Panc1 (cell line): ENCODE measurements at regions not wholly inside any gene's neighbourhood (a gene's known extent, or its start where the extent isn't known, plus 50 kb on each side); places are given as distances from the start of the nearest gene placed in this dataset.

Experiments
- CTCF ChIP-seq: fragments of 450-650 bp; IDR thresholded peaks from 2 replicates; pipeline ENCODE4 v1.5.1; 2017; ENCODE audit warnings: mild to moderate bottlenecking
- POLR2AphosphoS5 ChIP-seq: IDR thresholded peaks from 2 replicates; pipeline ENCODE4 v1.6.1; 2012; ENCODE audit warnings: mild to moderate bottlenecking, low read depth, low read length, moderate library complexity
- SIN3A ChIP-seq: IDR thresholded peaks from 2 replicates; pipeline ENCODE4 v1.6.1; 2012; ENCODE audit warnings: low read depth, mild to moderate bottlenecking, low read length, moderate library complexity, borderline replicate concordance; ENCODE audit not compliant: insufficient read depth
- TCF7L2 ChIP-seq: IDR thresholded peaks from 2 replicates; pipeline ENCODE4 v1.6.1; 2011; ENCODE audit warnings: mild to moderate bottlenecking, low read depth, low read length, inconsistent platforms
- TF ChIP-seq, protein P1 (sequence below), 2 experiments: IDR thresholded peaks; 2 replicates each; pipeline ENCODE4 v1.6.1; 2011 to 2012; ENCODE audit warnings: low read depth in 2 of 2, control low read depth in 1 of 2, low read length in 1 of 2, mild to moderate bottlenecking in 1 of 2, moderate library complexity in 1 of 2; ENCODE audit not compliant: insufficient read depth in 1 of 2

GRCh38 chr2:239574434-239575156, 173.8 kb upstream of the HDAC4 start:
- TF ChIP-seq SIN3A (no peak), CTCF (no peak), TCF7L2 (0 out of 2 replicates have a peak, but pooled peaks have one; percentile 21), POLR2AphosphoS5 (no peak)
- TF ChIP-seq, protein P1, sequence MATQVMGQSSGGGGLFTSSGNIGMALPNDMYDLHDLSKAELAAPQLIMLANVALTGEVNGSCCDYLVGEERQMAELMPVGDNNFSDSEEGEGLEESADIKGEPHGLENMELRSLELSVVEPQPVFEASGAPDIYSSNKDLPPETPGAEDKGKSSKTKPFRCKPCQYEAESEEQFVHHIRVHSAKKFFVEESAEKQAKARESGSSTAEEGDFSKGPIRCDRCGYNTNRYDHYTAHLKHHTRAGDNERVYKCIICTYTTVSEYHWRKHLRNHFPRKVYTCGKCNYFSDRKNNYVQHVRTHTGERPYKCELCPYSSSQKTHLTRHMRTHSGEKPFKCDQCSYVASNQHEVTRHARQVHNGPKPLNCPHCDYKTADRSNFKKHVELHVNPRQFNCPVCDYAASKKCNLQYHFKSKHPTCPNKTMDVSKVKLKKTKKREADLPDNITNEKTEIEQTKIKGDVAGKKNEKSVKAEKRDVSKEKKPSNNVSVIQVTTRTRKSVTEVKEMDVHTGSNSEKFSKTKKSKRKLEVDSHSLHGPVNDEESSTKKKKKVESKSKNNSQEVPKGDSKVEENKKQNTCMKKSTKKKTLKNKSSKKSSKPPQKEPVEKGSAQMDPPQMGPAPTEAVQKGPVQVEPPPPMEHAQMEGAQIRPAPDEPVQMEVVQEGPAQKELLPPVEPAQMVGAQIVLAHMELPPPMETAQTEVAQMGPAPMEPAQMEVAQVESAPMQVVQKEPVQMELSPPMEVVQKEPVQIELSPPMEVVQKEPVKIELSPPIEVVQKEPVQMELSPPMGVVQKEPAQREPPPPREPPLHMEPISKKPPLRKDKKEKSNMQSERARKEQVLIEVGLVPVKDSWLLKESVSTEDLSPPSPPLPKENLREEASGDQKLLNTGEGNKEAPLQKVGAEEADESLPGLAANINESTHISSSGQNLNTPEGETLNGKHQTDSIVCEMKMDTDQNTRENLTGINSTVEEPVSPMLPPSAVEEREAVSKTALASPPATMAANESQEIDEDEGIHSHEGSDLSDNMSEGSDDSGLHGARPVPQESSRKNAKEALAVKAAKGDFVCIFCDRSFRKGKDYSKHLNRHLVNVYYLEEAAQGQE (IDR thresholded peaks at IDR 0.05; ENCODE audit: insufficient read depth in 1 of 2, low read depth in 2 of 2, low read length in 1 of 2), result no peak
